WI38 (cell line): ENCODE measurements at regions not wholly inside any gene's neighbourhood (a gene's known extent, or its start where the extent isn't known, plus 50 kb on each side); places are given as distances from the start of the nearest gene placed in this dataset.

Experiments used
- H3K4me3 ChIP-seq: 2 replicates; pipeline ENCODE4 v1.5.1; 2011; ENCODE audit warnings: low read depth, mild to moderate bottlenecking, control low read depth, low read length
- CTCF ChIP-seq: IDR thresholded peaks from 2 replicates; pipeline ENCODE4 v1.5.1; 2012; ENCODE audit warnings: low read depth, mild to moderate bottlenecking, control low read depth, low read length

- no peak for TF ChIP-seq CTCF
- no peak overlapping the region for H3K4me3 ChIP-seq
Observed at GRCh38 chr20:1838556-1839279, 56.5 kb upstream of the SIRPA start.

GRCh38 chr20:1835186-1836035, 59.8 kb upstream of the SIRPA start:
- no peak for TF ChIP-seq CTCF
- no peak overlapping the region for H3K4me3 ChIP-seq

DNA sequence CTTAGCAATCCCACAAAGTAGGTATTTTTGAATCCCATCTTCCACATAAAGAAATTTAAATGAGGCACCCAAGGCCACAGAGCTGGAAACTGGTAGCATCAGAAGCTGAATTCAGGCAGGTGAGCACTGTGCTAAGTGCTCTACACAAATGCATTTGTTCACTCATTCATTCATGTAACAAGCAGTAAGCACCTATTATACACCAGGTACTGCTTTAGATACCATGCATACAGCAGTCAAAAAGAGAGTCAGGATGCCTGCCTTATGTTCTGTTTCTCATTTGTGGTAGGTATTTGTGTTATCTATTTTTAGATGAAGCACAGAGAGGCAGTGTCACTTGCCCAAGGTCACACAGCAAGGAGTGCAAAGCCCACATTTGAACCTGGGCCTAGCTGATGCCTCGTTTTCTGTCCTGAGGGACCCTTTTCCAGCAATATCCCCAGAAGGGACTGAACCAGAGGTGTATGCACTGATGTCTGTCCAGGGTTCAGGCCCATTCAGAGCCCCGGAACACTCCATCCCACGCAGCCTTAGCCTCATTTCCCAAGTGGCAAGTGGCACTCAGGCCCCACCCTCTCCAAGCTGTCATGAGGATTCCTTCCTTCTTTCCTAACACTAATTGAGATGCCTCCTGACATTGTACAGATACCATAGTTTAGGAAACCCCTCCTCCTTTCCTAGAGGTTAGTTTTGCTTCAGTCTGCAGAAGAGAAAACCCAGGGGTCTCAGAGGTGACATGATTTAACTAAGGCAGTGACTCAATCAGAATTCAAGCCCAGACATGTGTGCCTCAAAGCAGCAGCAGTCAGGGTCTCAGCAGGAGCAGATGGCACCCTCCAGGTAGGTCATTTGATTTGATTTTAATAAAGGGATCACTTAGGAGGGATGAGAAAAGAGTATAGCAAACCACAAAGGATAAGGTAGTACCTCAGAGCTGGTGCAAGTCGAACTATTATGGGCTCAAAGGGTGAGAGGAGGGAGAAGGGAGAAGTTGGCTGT, 61.2 kb upstream of the SIRPA start:
- no peak for TF ChIP-seq CTCF
- H3K4me3 ChIP-seq = no peak overlapping the region

DNA sequence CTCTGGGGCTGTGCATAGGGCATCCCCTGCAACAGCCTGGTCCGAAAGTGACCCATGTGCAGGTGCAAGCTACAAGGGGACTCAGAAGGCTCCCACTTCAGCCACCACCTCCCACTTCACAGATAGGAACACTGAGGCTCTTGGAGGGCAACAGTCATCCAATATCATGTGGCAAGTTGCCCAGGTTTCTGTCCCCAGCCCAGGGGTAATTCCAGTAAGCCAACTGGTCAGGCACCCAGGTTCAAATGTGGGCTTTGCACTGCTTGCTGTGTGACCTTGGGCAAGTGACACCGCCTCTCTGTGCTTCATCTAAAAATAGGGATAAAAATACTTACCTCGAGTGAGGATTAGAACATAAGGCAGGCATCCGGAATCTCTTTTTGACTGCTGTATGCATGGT, 62.0 kb upstream of the SIRPA start:
- H3K4me3 ChIP-seq = no peak overlapping the region
- TF ChIP-seq CTCF = no peak

- H3K4me3 ChIP-seq = no peak overlapping the region
- no peak for TF ChIP-seq CTCF
Observed at GRCh38 chr20:1832634-1833033, 62.6 kb upstream of the SIRPA start.

DNA sequence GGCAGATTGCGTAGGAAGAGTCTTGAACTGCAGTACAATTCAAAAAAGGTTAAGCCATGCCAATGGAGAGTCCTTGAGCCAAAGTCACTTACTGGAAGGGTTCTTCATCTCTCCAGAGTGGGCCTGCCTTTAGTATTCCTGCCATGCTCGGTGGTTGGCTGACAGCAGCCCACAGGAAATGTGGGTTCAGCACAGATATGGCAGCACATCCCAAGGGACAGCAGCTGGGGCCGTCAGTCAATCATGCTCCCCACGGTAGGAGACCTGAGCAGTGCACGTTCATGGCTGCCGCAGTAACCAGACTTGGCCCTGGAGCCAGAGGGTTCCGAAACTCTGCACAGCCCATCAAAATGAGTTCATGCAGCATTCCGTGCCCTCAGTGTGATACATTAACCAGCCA, 63.6 kb upstream of the SIRPA start:
- TF ChIP-seq CTCF = no peak

More for the DNA sequence above, 63.6 kb upstream of the SIRPA start:
- no peak overlapping the region for H3K4me3 ChIP-seq
